Fibroblast of lung (primary cell): ENCODE measurements at regions not wholly inside any gene's neighbourhood (a gene's known extent, or its start where the extent isn't known, plus 50 kb on each side); places are given as distances from the start of the nearest gene placed in this dataset.

Experiments used
- DNase-seq, 2 donors: peaks; one replicate each; pipeline versions ENCODE4 v3.0.0 to v3.0.0-alpha.2; 2010; ENCODE audit warnings: low read depth in 2 of 2
- H2AFZ ChIP-seq: 2 replicates; pipeline ENCODE4 v1.5.1; 2012; ENCODE audit warnings: low read length, control low read depth, inconsistent platforms
- H3K27ac ChIP-seq: 2 replicates; pipeline ENCODE4 v1.5.1; 2011; ENCODE audit warnings: low read length, control low read depth; ENCODE audit not compliant: insufficient read depth
- H3K27me3 ChIP-seq: 2 replicates; pipeline ENCODE4 v1.5.1; 2011; ENCODE audit warnings: mild to moderate bottlenecking, low read length; ENCODE audit not compliant: control insufficient read depth, insufficient read depth
- H3K36me3 ChIP-seq: 2 replicates; pipeline ENCODE4 v1.5.1; 2011; ENCODE audit warnings: low read length; ENCODE audit not compliant: control insufficient read depth, insufficient read depth
- H3K4me1 ChIP-seq: 2 replicates; pipeline ENCODE4 v1.5.1; 2011; ENCODE audit warnings: low read length; ENCODE audit not compliant: control insufficient read depth, insufficient read depth; ENCODE audit errors: extremely low read depth
- H3K4me2 ChIP-seq: 2 replicates; pipeline ENCODE4 v1.5.1; 2011; ENCODE audit warnings: low read length, control low read depth; ENCODE audit not compliant: insufficient read depth; ENCODE audit errors: extremely low read depth
- H3K4me3 ChIP-seq, 4 experiments: fragments of 200-600 bp in 1 of 4; sonication (generic) in 1 of 4; replicated peaks in 1 of 4; 2 replicates each; pipeline ENCODE4 v1.5.1; 2011 to 2016; ENCODE audit warnings: low read length in 4 of 4, low read depth in 3 of 4, mild to moderate bottlenecking in 3 of 4, control low read depth in 2 of 4, inconsistent platforms in 1 of 4, mixed read lengths in 1 of 4; ENCODE audit not compliant: insufficient read depth in 1 of 4; ENCODE audit errors: control extremely low read depth in 1 of 4
- H3K79me2 ChIP-seq: 2 replicates; pipeline ENCODE4 v1.5.1; 2012; ENCODE audit warnings: mild to moderate bottlenecking, low read length, inconsistent platforms; ENCODE audit not compliant: control insufficient read depth, insufficient read depth
- H3K9ac ChIP-seq: 2 replicates; pipeline ENCODE4 v1.5.1; 2011; ENCODE audit warnings: mild to moderate bottlenecking, low read length, control low read depth; ENCODE audit not compliant: insufficient read depth
- H3K9me3 ChIP-seq: 2 replicates; pipeline ENCODE4 v1.5.1; 2012; ENCODE audit warnings: low read depth, low read length; ENCODE audit not compliant: control insufficient read depth, insufficient read depth
- H4K20me1 ChIP-seq: 2 replicates; pipeline ENCODE4 v1.5.1; 2011; ENCODE audit warnings: low read length; ENCODE audit not compliant: control insufficient read depth, insufficient read depth; ENCODE audit errors: extremely low read depth
- EZH2 ChIP-seq: IDR thresholded peaks from 2 replicates; pipeline ENCODE4 v1.5.1; 2012; ENCODE audit warnings: low read length, control low read depth, mild to moderate bottlenecking; ENCODE audit errors: missing control alignments
- TF ChIP-seq, protein P1 (sequence below), 2 donors: IDR thresholded peaks in 1 of 2; conservative IDR thresholded peaks in 1 of 2; 1 replicate in 1 of 2; 2 replicates in 1 of 2; pipeline ENCODE4 v1.5.1; 2011 to 2012; ENCODE audit warnings: low read length in 2 of 2, control low read depth in 1 of 2, inconsistent platforms in 1 of 2, low read depth in 1 of 2, mild to moderate bottlenecking in 1 of 2

- no peak overlapping the region for H3K9ac ChIP-seq
- H3K36me3 ChIP-seq: no peaks in the 10 kb centered on the region
- no peak overlapping the region for H3K4me3 ChIP-seq
- no peak overlapping the region for H3K4me2 ChIP-seq
- H2AFZ ChIP-seq: no peak overlapping the region
- no peaks in the 10 kb centered on the region for H3K4me1 ChIP-seq
- no peaks in the 10 kb centered on the region for H3K27me3 ChIP-seq
- H3K27ac ChIP-seq: no peak overlapping the region
- no peaks in the 10 kb centered on the region for H3K9me3 ChIP-seq
- DNase-seq: no peak
- no peaks in the 10 kb centered on the region for H3K79me2 ChIP-seq
- TF ChIP-seq, protein P1, sequence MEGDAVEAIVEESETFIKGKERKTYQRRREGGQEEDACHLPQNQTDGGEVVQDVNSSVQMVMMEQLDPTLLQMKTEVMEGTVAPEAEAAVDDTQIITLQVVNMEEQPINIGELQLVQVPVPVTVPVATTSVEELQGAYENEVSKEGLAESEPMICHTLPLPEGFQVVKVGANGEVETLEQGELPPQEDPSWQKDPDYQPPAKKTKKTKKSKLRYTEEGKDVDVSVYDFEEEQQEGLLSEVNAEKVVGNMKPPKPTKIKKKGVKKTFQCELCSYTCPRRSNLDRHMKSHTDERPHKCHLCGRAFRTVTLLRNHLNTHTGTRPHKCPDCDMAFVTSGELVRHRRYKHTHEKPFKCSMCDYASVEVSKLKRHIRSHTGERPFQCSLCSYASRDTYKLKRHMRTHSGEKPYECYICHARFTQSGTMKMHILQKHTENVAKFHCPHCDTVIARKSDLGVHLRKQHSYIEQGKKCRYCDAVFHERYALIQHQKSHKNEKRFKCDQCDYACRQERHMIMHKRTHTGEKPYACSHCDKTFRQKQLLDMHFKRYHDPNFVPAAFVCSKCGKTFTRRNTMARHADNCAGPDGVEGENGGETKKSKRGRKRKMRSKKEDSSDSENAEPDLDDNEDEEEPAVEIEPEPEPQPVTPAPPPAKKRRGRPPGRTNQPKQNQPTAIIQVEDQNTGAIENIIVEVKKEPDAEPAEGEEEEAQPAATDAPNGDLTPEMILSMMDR (conservative IDR thresholded peaks at IDR 0.05 in 1 of 2, IDR thresholded peaks at IDR 0.05 in 1 of 2; ENCODE audit: low read depth in 1 of 2, low read length in 2 of 2): no peak
- TF ChIP-seq EZH2: no peak
- no peaks in the 10 kb centered on the region for H4K20me1 ChIP-seq
These were observed 59.8 kb upstream of the TBPL2 start for GRCh38 chr14:55500219-55500701.

DNA sequence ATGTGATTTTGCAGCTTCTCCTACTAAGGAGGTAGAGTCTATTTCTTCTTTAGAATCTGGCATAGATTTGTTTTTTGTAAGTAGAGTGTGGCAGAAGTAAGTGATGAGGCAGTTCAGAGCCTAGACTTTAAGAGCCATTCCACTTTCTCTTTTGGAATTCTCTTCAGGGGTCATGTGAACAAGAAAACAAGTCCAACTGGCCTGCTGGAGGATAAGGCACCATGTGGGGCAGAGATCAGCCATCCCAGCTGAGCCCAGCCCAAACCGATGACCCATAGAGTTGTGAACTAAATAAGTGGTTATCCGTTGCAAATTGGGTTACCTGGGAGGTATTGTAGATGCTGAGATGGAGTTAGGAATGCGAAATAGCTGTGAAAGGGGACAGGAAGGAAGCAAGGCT is 60.3 kb upstream of the TBPL2 start:
- no peaks in the 10 kb centered on the region for H3K9me3 ChIP-seq
- no peak overlapping the region for H3K4me2 ChIP-seq
- no peaks in the 10 kb centered on the region for H3K27me3 ChIP-seq
- H3K9ac ChIP-seq: no peak overlapping the region
- TF ChIP-seq EZH2: no peak
- TF ChIP-seq, protein P1 (conservative IDR thresholded peaks at IDR 0.05 in 1 of 2, IDR thresholded peaks at IDR 0.05 in 1 of 2; ENCODE audit: low read depth in 1 of 2, low read length in 2 of 2): no peak
- H3K4me3 ChIP-seq: no peak overlapping the region
- no peak for DNase-seq
- H4K20me1 ChIP-seq: no peaks in the 10 kb centered on the region
- H3K4me1 ChIP-seq: no peaks in the 10 kb centered on the region
- H2AFZ ChIP-seq: no peak overlapping the region
- H3K79me2 ChIP-seq: no peaks in the 10 kb centered on the region
- no peak overlapping the region for H3K27ac ChIP-seq
- H3K36me3 ChIP-seq: no peaks in the 10 kb centered on the region

DNA sequence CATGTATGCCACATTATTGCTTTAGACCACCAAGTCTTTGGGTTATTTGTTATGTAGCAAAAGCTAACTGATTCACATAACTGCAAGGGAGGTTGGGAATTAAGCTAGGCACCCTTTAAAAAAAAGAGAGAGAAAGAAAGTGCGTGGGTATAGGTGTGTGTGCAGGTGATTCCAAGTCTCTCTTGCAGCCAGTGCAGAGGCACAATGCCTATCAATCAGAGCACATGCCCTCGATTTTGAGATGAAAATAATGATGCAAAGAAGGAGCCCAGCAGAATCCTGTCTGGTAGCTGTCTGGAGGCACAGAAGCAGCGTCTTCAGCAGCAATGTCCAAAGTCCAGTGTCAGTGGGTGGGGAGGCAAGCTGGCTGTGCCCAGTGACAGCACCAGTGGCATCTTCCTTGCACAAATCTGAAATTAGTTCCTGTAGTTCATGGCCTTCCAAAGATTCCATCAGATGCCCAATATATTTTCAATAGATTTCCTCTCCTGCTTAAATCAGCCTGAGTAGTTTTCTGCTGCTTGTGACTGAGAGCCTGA is 62.4 kb upstream of the TBPL2 start:
- Histone ChIP-seq H3K27ac (no peak overlapping the region), H3K4me2 (no peak overlapping the region), H2AFZ (no peak overlapping the region)

More for the DNA sequence above, 62.4 kb upstream of the TBPL2 start:
- Histone ChIP-seq H3K79me2 (no peaks in the 10 kb centered on the region), H3K36me3 (no peaks in the 10 kb centered on the region), H4K20me1 (no peaks in the 10 kb centered on the region), H3K4me1 (no peaks in the 10 kb centered on the region), H3K9ac (no peak overlapping the region), H3K4me3 (no peak overlapping the region), H3K9me3 (no peaks in the 10 kb centered on the region), H3K27me3 (no peaks in the 10 kb centered on the region)
- TF ChIP-seq, protein P1 (conservative IDR thresholded peaks at IDR 0.05 in 1 of 2, IDR thresholded peaks at IDR 0.05 in 1 of 2; ENCODE audit: low read depth in 1 of 2, low read length in 2 of 2): no peak
- TF ChIP-seq EZH2: no peak
- no peak for DNase-seq
